Gastrocnemius medialis (tissue), 4 donors: ENCODE measurements at regions not wholly inside any gene's neighbourhood (a gene's known extent, or its start where the extent isn't known, plus 50 kb on each side); places are given as distances from the start of the nearest gene placed in this dataset.

Experiments
- POLR2A ChIP-seq, 2 donors: fragments of 450-650 bp; IDR thresholded peaks; one replicate each; pipeline ENCODE4 v1.6.1; 2017; ENCODE audit warnings: antibody characterized with exemption in 2 of 2, mild to moderate bottlenecking in 2 of 2, moderate library complexity in 2 of 2
- TF ChIP-seq, protein P1 (sequence below), 5 experiments: fragments of 450-650 bp in 3 of 5; fragments of 200-600 bp in 2 of 5; sonication (generic) in 2 of 5; IDR thresholded peaks in 4 of 5; conservative IDR thresholded peaks in 1 of 5; 1 replicate in 4 of 5; 2 replicates in 1 of 5; pipeline ENCODE4 v1.5.1; 2016 to 2019; ENCODE audit warnings: antibody characterized with exemption in 5 of 5, mild to moderate bottlenecking in 3 of 5, moderate library complexity in 3 of 5

GRCh38 chr20:29497261-29497671 is 1760.2 kb upstream of the DEFB115 start:
- TF ChIP-seq, protein P1, sequence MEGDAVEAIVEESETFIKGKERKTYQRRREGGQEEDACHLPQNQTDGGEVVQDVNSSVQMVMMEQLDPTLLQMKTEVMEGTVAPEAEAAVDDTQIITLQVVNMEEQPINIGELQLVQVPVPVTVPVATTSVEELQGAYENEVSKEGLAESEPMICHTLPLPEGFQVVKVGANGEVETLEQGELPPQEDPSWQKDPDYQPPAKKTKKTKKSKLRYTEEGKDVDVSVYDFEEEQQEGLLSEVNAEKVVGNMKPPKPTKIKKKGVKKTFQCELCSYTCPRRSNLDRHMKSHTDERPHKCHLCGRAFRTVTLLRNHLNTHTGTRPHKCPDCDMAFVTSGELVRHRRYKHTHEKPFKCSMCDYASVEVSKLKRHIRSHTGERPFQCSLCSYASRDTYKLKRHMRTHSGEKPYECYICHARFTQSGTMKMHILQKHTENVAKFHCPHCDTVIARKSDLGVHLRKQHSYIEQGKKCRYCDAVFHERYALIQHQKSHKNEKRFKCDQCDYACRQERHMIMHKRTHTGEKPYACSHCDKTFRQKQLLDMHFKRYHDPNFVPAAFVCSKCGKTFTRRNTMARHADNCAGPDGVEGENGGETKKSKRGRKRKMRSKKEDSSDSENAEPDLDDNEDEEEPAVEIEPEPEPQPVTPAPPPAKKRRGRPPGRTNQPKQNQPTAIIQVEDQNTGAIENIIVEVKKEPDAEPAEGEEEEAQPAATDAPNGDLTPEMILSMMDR (IDR thresholded peaks at IDR 0.05 in 4 of 5, conservative IDR thresholded peaks at IDR 0.05 in 1 of 5), result no peak
- TF ChIP-seq POLR2A (IDR thresholded peaks at IDR 0.05), result no peak
